Activated CD4-positive, alpha-beta T cell treated with anti-CD3 and anti-CD28 coated beads for 36 hours (primary cell): ENCODE measurements at regions not wholly inside any gene's neighbourhood (a gene's known extent, or its start where the extent isn't known, plus 50 kb on each side); places are given as distances from the start of the nearest gene placed in this dataset.

Experiments used
- ATAC-seq: fragments of 200-7000 bp; cut with Tn5 transposase; one replicate; pipeline ENCODE4 v1.10.0; 2021; ENCODE audit warnings: mild to moderate bottlenecking, moderate library complexity
- CTCF ChIA-PET: fragments of 350-600 bp; sonication (Branson Sonifier 250); formaldehyde crosslinking; loops from one replicate; lab custom pipeline; 2021; ENCODE audit warnings: antibody characterized with exemption; lab: Charles Lee
- POLR2A ChIA-PET: fragments of 350-600 bp; sonication (Branson Sonifier 250); formaldehyde crosslinking; loops from one replicate; lab custom pipeline; 2021; ENCODE audit warnings: antibody characterized with exemption, inconsistent platforms; lab: Charles Lee
- DNase-seq: peaks from one replicate; pipeline ENCODE4 v3.0.0-alpha.2; 2020
- H3K27ac Mint-ChIP-seq: one replicate; pipeline ENCODE4 v1.8.0; 2021; ENCODE audit warnings: mixed read lengths
- H3K27me3 Mint-ChIP-seq: one replicate; pipeline ENCODE4 v1.8.0; 2021; ENCODE audit warnings: mixed read lengths
- H3K36me3 Mint-ChIP-seq: one replicate; pipeline ENCODE4 v1.8.0; 2021; ENCODE audit warnings: low read depth, mixed read lengths
- H3K4me1 Mint-ChIP-seq: one replicate; pipeline ENCODE4 v1.8.0; 2021; ENCODE audit warnings: mixed read lengths
- H3K4me3 Mint-ChIP-seq: one replicate; pipeline ENCODE4 v1.8.0; 2021; ENCODE audit warnings: mild to moderate bottlenecking, moderate library complexity, mixed read lengths
- H3K9me3 Mint-ChIP-seq: one replicate; pipeline ENCODE4 v1.8.0; 2021; ENCODE audit warnings: low read depth, mixed read lengths
- intact Hi-C, 2 experiments: fragments of 100-400 bp; cut with DNase I in 1 of 2; cut with micrococcal nuclease in 1 of 2; formaldehyde crosslinking; loops; one replicate each; pipeline versions ENCODE4 v1.14.2 to v1.15.1; 2022 to 2024; cut with DNase I, micrococcal nuclease

- Mint-ChIP-seq H3K4me1 (no peaks in the 10 kb centered on the region), H3K4me3 (no peak overlapping the region), H3K27me3 (no peaks in the 10 kb centered on the region), H3K9me3 (peaks cover 5% of the 10 kb centered on the region), H3K36me3 (no peaks in the 10 kb centered on the region), H3K27ac (no peak overlapping the region)
- intact Hi-C loops: no loop called here
- no peak for ATAC-seq
- ChIA-PET POLR2A (no interaction called here), CTCF (no interaction called here)
- no peak for DNase-seq
Measured at GRCh38 chr3:94772402-94772801, 709.5 kb downstream of the NSUN3 start.

GRCh38 chr3:94775746-94776145 is 712.9 kb downstream of the NSUN3 start:
- no peak for DNase-seq
- intact Hi-C loops: no loop called here
- CTCF ChIA-PET: no interaction called here

GRCh38 chr3:94776401-94776915 is 713.6 kb downstream of the NSUN3 start:
- no peaks in the 10 kb centered on the region for H3K4me1 Mint-ChIP-seq
- peaks cover 5% of the 10 kb centered on the region for H3K9me3 Mint-ChIP-seq
- ChIA-PET POLR2A (no interaction called here), CTCF (no interaction called here)
- H3K36me3 Mint-ChIP-seq: no peaks in the 10 kb centered on the region
- intact Hi-C loops: no loop called here
- H3K27ac Mint-ChIP-seq: no peak overlapping the region
- H3K27me3 Mint-ChIP-seq: no peaks in the 10 kb centered on the region
- DNase-seq: no peak
- ATAC-seq: no peak
- H3K4me3 Mint-ChIP-seq: no peak overlapping the region

More at GRCh38 chr3:94775746-94776145, 712.9 kb downstream of the NSUN3 start:
- Mint-ChIP-seq H3K27me3 (no peaks in the 10 kb centered on the region), H3K9me3 (peaks cover 5% of the 10 kb centered on the region), H3K36me3 (no peaks in the 10 kb centered on the region), H3K27ac (no peak overlapping the region), H3K4me1 (no peaks in the 10 kb centered on the region), H3K4me3 (no peak overlapping the region)
- POLR2A ChIA-PET: no interaction called here
- ATAC-seq: no peak

GRCh38 chr3:94778289-94778688 is 715.4 kb downstream of the NSUN3 start:
- ChIA-PET POLR2A (no interaction called here), CTCF (interaction anchor here (0.9 kb wide), 1 partner anchor 528 kb away, joined by 3 read pairs; no protein-coding TSS in a partner anchor)
- DNase-seq (no peak), ATAC-seq (no peak)
- no peak overlapping the region for H3K4me3 Mint-ChIP-seq
- H3K27ac Mint-ChIP-seq: no peak overlapping the region
- no peaks in the 10 kb centered on the region for H3K4me1 Mint-ChIP-seq
- intact Hi-C loops: no loop called here
- H3K27me3 Mint-ChIP-seq: no peaks in the 10 kb centered on the region
- peaks cover 2% of the 10 kb centered on the region for H3K9me3 Mint-ChIP-seq
- no peaks in the 10 kb centered on the region for H3K36me3 Mint-ChIP-seq

GRCh38 chr3:94778814-94779494 is 716.1 kb downstream of the NSUN3 start:
- no peak overlapping the region for H3K4me3 Mint-ChIP-seq
- H3K27me3 Mint-ChIP-seq: no peaks in the 10 kb centered on the region
- H3K27ac Mint-ChIP-seq: no peak overlapping the region
- peaks cover 2% of the 10 kb centered on the region for H3K9me3 Mint-ChIP-seq
- intact Hi-C loops: no loop called here
- no peak for ATAC-seq
- DNase-seq: no peak
- CTCF ChIA-PET: no interaction called here
- POLR2A ChIA-PET: no interaction called here
- H3K36me3 Mint-ChIP-seq: no peaks in the 10 kb centered on the region
- no peaks in the 10 kb centered on the region for H3K4me1 Mint-ChIP-seq

- no peaks in the 10 kb centered on the region for H3K36me3 Mint-ChIP-seq
- H3K27ac Mint-ChIP-seq: no peak overlapping the region
- H3K4me3 Mint-ChIP-seq: no peak overlapping the region
- POLR2A ChIA-PET: no interaction called here
- no peak for ATAC-seq
- H3K4me1 Mint-ChIP-seq: no peaks in the 10 kb centered on the region
- intact Hi-C loops: no loop called here
- no peaks in the 10 kb centered on the region for H3K27me3 Mint-ChIP-seq
- no peak for DNase-seq
- CTCF ChIA-PET: no interaction called here
- no peaks in the 10 kb centered on the region for H3K9me3 Mint-ChIP-seq
Measured at GRCh38 chr3:94779699-94780098, 716.8 kb downstream of the NSUN3 start.

- ATAC-seq (no peak), DNase-seq (no peak)
- intact Hi-C loops: no loop called here
- Mint-ChIP-seq H3K9me3 (no peaks in the 10 kb centered on the region), H3K4me1 (no peaks in the 10 kb centered on the region), H3K4me3 (no peak overlapping the region), H3K27ac (no peak overlapping the region), H3K36me3 (no peaks in the 10 kb centered on the region), H3K27me3 (no peaks in the 10 kb centered on the region)
- ChIA-PET CTCF (no interaction called here), POLR2A (no interaction called here)
Measured at GRCh38 chr3:94784274-94784673, 721.4 kb downstream of the NSUN3 start.

GRCh38 chr3:94787066-94787465 is 724.2 kb downstream of the NSUN3 start:
- Mint-ChIP-seq H3K9me3 (no peaks in the 10 kb centered on the region), H3K4me3 (no peak overlapping the region), H3K36me3 (no peaks in the 10 kb centered on the region), H3K27ac (no peak overlapping the region), H3K4me1 (no peaks in the 10 kb centered on the region), H3K27me3 (no peaks in the 10 kb centered on the region)
- ATAC-seq (no peak), DNase-seq (no peak)
- CTCF ChIA-PET: interaction anchor here (0.6 kb wide), 1 partner anchor 537 kb away, joined by 3 read pairs; no protein-coding TSS in a partner anchor
- POLR2A ChIA-PET: no interaction called here
- intact Hi-C loops: no loop called here

GRCh38 chr3:94787734-94788270 is 724.9 kb downstream of the NSUN3 start:
- no peak for ATAC-seq
- Mint-ChIP-seq H3K9me3 (no peaks in the 10 kb centered on the region), H3K4me3 (no peak overlapping the region), H3K27ac (no peak overlapping the region), H3K27me3 (no peaks in the 10 kb centered on the region), H3K36me3 (no peaks in the 10 kb centered on the region), H3K4me1 (no peaks in the 10 kb centered on the region)
- no peak for DNase-seq
- intact Hi-C loops: no loop called here
- ChIA-PET POLR2A (no interaction called here), CTCF (interaction anchor here (0.6 to 0.7 kb wide), 2 partner anchors 17 to 538 kb away, joined by 3 read pairs; no protein-coding TSS in a partner anchor)

- Mint-ChIP-seq H3K9me3 (peaks cover 2% of the 10 kb centered on the region), H3K4me3 (no peak overlapping the region), H3K27ac (no peak overlapping the region), H3K27me3 (no peaks in the 10 kb centered on the region), H3K36me3 (no peaks in the 10 kb centered on the region), H3K4me1 (no peaks in the 10 kb centered on the region)
- intact Hi-C loops: no loop called here
- DNase-seq: no peak
- CTCF ChIA-PET: no interaction called here
- ATAC-seq: no peak
- POLR2A ChIA-PET: no interaction called here
Measured at GRCh38 chr3:94794563-94794962, 731.7 kb downstream of the NSUN3 start.

- DNase-seq (no peak), ATAC-seq (no peak)
- Mint-ChIP-seq H3K9me3 (peaks cover 4% of the 10 kb centered on the region), H3K36me3 (no peaks in the 10 kb centered on the region), H3K27me3 (no peaks in the 10 kb centered on the region), H3K4me1 (no peaks in the 10 kb centered on the region), H3K4me3 (no peak overlapping the region), H3K27ac (no peak overlapping the region)
- ChIA-PET CTCF (no interaction called here), POLR2A (no interaction called here)
- intact Hi-C loops: no loop called here
Measured at GRCh38 chr3:94799420-94800060, 736.7 kb downstream of the NSUN3 start.

GRCh38 chr3:94811836-94812235 is 749.0 kb downstream of the NSUN3 start:
- Mint-ChIP-seq H3K36me3 (no peaks in the 10 kb centered on the region), H3K9me3 (peaks cover 5% of the 10 kb centered on the region), H3K27ac (no peak overlapping the region), H3K4me3 (no peak overlapping the region), H3K27me3 (no peaks in the 10 kb centered on the region), H3K4me1 (no peaks in the 10 kb centered on the region)
- no peak for DNase-seq
- ChIA-PET CTCF (no interaction called here), POLR2A (no interaction called here)
- ATAC-seq: no peak
- intact Hi-C loops: no loop called here
